ENCODE measurements at regions not wholly inside any gene's neighbourhood (a gene's known extent, or its start where the extent isn't known, plus 50 kb on each side); places are given as distances from the start of the nearest gene placed in this dataset.

DNA sequence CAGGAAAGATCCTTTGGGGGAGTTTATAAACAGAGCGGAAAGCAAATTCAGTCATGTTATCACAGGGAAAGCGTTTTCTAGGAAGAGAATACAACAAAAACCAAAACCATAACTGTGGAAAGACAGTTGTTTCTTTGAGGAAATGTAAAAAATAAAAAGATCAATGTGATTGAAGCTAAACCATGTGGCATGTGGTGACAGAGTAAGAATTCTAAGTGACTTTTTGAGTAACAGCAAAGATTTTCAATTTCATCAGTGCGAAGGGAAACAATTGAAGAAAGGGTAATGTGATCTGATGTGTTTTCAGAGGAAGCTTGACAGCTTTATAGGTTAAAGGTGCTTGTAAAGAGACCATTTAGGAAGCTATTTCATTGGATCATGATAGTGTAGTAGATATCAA is 575.9 kb upstream of the CHORDC1 start:
- no peak for TF ChIP-seq MAZ (IDR thresholded peaks at IDR 0.05; ENCODE audit: borderline replicate concordance, low read depth, low read length)
- TF ChIP-seq MAFK (IDR thresholded peaks at IDR 0.05; ENCODE audit: low read depth, low read length): no peak
- TF ChIP-seq MXI1 (IDR thresholded peaks at IDR 0.05; ENCODE audit: borderline replicate concordance, low read depth, low read length): no peak
- no peak for TF ChIP-seq SMC3 (IDR thresholded peaks at IDR 0.05; ENCODE audit: low read depth, low read length)
- TF ChIP-seq, protein P1, sequence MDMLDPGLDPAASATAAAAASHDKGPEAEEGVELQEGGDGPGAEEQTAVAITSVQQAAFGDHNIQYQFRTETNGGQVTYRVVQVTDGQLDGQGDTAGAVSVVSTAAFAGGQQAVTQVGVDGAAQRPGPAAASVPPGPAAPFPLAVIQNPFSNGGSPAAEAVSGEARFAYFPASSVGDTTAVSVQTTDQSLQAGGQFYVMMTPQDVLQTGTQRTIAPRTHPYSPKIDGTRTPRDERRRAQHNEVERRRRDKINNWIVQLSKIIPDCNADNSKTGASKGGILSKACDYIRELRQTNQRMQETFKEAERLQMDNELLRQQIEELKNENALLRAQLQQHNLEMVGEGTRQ (IDR thresholded peaks at IDR 0.05; ENCODE audit: low read depth, low read length): no peak
- TF ChIP-seq RAD21 (IDR thresholded peaks at IDR 0.05; ENCODE audit: low read length): no peak
- no peak for TF ChIP-seq BHLHE40 (IDR thresholded peaks at IDR 0.05; ENCODE audit: low read depth, low read length)
- no peak for TF ChIP-seq POLR2A (IDR thresholded peaks at IDR 0.05; ENCODE audit: low read depth, low read length)
- TF ChIP-seq CHD1 (IDR thresholded peaks at IDR 0.05; ENCODE audit: low read depth, low read length): no peak
- TF ChIP-seq, protein P2, sequence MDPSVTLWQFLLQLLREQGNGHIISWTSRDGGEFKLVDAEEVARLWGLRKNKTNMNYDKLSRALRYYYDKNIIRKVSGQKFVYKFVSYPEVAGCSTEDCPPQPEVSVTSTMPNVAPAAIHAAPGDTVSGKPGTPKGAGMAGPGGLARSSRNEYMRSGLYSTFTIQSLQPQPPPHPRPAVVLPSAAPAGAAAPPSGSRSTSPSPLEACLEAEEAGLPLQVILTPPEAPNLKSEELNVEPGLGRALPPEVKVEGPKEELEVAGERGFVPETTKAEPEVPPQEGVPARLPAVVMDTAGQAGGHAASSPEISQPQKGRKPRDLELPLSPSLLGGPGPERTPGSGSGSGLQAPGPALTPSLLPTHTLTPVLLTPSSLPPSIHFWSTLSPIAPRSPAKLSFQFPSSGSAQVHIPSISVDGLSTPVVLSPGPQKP (IDR thresholded peaks at IDR 0.05; ENCODE audit: borderline replicate concordance, low read depth, low read length): no peak
- no peak for TF ChIP-seq NFE2L2 (IDR thresholded peaks at IDR 0.05; ENCODE audit: low read depth, low read length)
- TF ChIP-seq, protein P3, sequence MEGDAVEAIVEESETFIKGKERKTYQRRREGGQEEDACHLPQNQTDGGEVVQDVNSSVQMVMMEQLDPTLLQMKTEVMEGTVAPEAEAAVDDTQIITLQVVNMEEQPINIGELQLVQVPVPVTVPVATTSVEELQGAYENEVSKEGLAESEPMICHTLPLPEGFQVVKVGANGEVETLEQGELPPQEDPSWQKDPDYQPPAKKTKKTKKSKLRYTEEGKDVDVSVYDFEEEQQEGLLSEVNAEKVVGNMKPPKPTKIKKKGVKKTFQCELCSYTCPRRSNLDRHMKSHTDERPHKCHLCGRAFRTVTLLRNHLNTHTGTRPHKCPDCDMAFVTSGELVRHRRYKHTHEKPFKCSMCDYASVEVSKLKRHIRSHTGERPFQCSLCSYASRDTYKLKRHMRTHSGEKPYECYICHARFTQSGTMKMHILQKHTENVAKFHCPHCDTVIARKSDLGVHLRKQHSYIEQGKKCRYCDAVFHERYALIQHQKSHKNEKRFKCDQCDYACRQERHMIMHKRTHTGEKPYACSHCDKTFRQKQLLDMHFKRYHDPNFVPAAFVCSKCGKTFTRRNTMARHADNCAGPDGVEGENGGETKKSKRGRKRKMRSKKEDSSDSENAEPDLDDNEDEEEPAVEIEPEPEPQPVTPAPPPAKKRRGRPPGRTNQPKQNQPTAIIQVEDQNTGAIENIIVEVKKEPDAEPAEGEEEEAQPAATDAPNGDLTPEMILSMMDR (conservative IDR thresholded peaks at IDR 0.05; ENCODE audit: low read depth, low read length): no peak
- TF ChIP-seq RCOR1 (IDR thresholded peaks at IDR 0.05; ENCODE audit: insufficient replicate concordance, low read length): no peak
- no peak for TF ChIP-seq FOS (IDR thresholded peaks at IDR 0.05; ENCODE audit: low read depth, low read length)
- TF ChIP-seq CEBPB (IDR thresholded peaks at IDR 0.05; ENCODE audit: low read depth, low read length): no peak
- no peak for TF ChIP-seq RFX5 (IDR thresholded peaks at IDR 0.05; ENCODE audit: low read depth, low read length)
- ATAC-seq (ENCODE audit: low read depth): no peak

More for the DNA sequence above, 575.9 kb upstream of the CHORDC1 start:
- H3K4ac ChIP-seq (ENCODE audit: low read depth, low read length): no peak overlapping the region
- no peak overlapping the region for H3K27ac ChIP-seq (ENCODE audit: insufficient read depth, low read length)
- H3K18ac ChIP-seq (ENCODE audit: low read depth, low read length): no peak overlapping the region
- no peak overlapping the region for H4K91ac ChIP-seq (ENCODE audit: insufficient read depth, low read depth, low read length)
- no peaks in the 10 kb centered on the region for H4K20me1 ChIP-seq (ENCODE audit: insufficient read depth, low read length)
- peaks cover 3% of the 10 kb centered on the region; the same call in 1 of the 2 replicates for H3K9me3 ChIP-seq (ENCODE audit: control insufficient read depth, insufficient read depth, low read length)
- H2BK120ac ChIP-seq (ENCODE audit: low read depth, low read length): no peak overlapping the region
- H4K5ac ChIP-seq (ENCODE audit: low read depth, low read length): no peak overlapping the region
- H3K36me3 ChIP-seq (ENCODE audit: control insufficient read depth, insufficient read depth, low read length): no peaks in the 10 kb centered on the region
- DNase-seq: no peak
- no peak overlapping the region for H3K56ac ChIP-seq (ENCODE audit: extremely low read depth, insufficient read depth, low read length)
- H3K4me3 ChIP-seq (ENCODE audit: insufficient read depth, low read depth, low read length): no peak overlapping the region
- H2AK5ac ChIP-seq (ENCODE audit: low read depth, low read length): no peak overlapping the region
- H3K14ac ChIP-seq (replicated peaks; ENCODE audit: low read depth, low read length): no peak overlapping the region
- H3K9ac ChIP-seq (ENCODE audit: low read depth, low read length): no peak overlapping the region
- in situ Hi-C loops (cut with MboI; ENCODE audit: low sequenced_read_pairs) (no loop called here), dilution Hi-C loops (cut with HindIII; ENCODE audit: low sequenced_read_pairs, unreplicated experiment) (no loop called here), intact Hi-C loops (cut with micrococcal nuclease) (no loop called here)
- BruUV-seq (replicated peaks): no TSS peak
- no peaks in the 10 kb centered on the region for H3K9me1 ChIP-seq (ENCODE audit: insufficient read depth, low read length)
- H4K8ac ChIP-seq (ENCODE audit: low read depth in 2 of 2, low read length in 2 of 2): no peak overlapping the region
- no peak overlapping the region for H2BK15ac ChIP-seq (ENCODE audit: low read depth, low read length)
- no peaks in the 10 kb centered on the region for H3K27me3 ChIP-seq (ENCODE audit: control insufficient read depth, insufficient read depth, low read length)
- H2AFZ ChIP-seq (replicated peaks; ENCODE audit: low read length, poor library complexity): no peak overlapping the region
- H3K79me1 ChIP-seq (ENCODE audit: low read depth in 1 of 2, low read length in 2 of 2): no peaks in the 10 kb centered on the region
- H3K4me2 ChIP-seq (ENCODE audit: low read depth, low read length): no peak overlapping the region
- H2BK20ac ChIP-seq (ENCODE audit: low read depth, low read length): no peak overlapping the region
- ChIA-PET POLR2A (ENCODE audit: unreplicated experiment) (no interaction called here), CTCF (no interaction called here)
- H3K23ac ChIP-seq (ENCODE audit: low read depth, low read length): no peak overlapping the region
- no CpG with 5 or more reads among the region's 3 CpGs for whole genome bisulfite sequencing, 2 experiments (ENCODE audit: extremely low coverage in 2 of 2, insufficient read length in 1 of 2)
- no peaks in the 10 kb centered on the region for H3K4me1 ChIP-seq (ENCODE audit: control insufficient read depth, insufficient read depth, low read length)
- H2BK5ac ChIP-seq (ENCODE audit: low read depth, low read length, poor library complexity, severe bottlenecking): no peak overlapping the region
- H2AK9ac ChIP-seq (replicated peaks; ENCODE audit: low read depth, low read length, poor library complexity): no peak overlapping the region

Data from IMR-90 (cell line).